Liver (tissue), 3 donors: ENCODE measurements at regions not wholly inside any gene's neighbourhood (a gene's known extent, or its start where the extent isn't known, plus 50 kb on each side); places are given as distances from the start of the nearest gene placed in this dataset.
"Not testable (repeated sequence)": the region's sequence is repeated elsewhere in the genome, so short reads cannot be mapped to it uniquely, and the experiment has no call there.

Experiments used
- FOXA1 ChIP-seq: IDR thresholded peaks from 2 replicates; pipeline ENCODE4 v1.6.1; 2016; ENCODE audit warnings: antibody characterized with exemption
- GABPA ChIP-seq, 2 donors: IDR thresholded peaks in 1 of 2; conservative IDR thresholded peaks in 1 of 2; 2 replicates each; pipeline ENCODE4 v1.6.1; 2016; ENCODE audit warnings: antibody characterized with exemption in 2 of 2, mild to moderate bottlenecking in 1 of 2, moderate library complexity in 1 of 2
- JUND ChIP-seq, 2 donors: IDR thresholded peaks; 2 replicates each; pipeline ENCODE4 v1.6.1; 2016; ENCODE audit warnings: antibody characterized with exemption in 2 of 2
- TF ChIP-seq, protein P1 (sequence below): fragments of 150-350 bp; IDR thresholded peaks from 2 replicates; pipeline ENCODE4 v1.5.1; 2017; ENCODE audit warnings: improper control_type of control experiment, low read depth, low read length; ENCODE audit not compliant: missing input control
- TF ChIP-seq, protein P2 (sequence below): IDR thresholded peaks from 2 replicates; pipeline ENCODE4 v1.6.1; 2016; ENCODE audit warnings: antibody characterized with exemption, mild to moderate bottlenecking
- TF ChIP-seq, protein P3 (sequence below): IDR thresholded peaks from 2 replicates; pipeline ENCODE4 v1.6.1; 2016; ENCODE audit warnings: antibody characterized with exemption
- donor health status: healthy.
- donor health status: healthy.

DNA sequence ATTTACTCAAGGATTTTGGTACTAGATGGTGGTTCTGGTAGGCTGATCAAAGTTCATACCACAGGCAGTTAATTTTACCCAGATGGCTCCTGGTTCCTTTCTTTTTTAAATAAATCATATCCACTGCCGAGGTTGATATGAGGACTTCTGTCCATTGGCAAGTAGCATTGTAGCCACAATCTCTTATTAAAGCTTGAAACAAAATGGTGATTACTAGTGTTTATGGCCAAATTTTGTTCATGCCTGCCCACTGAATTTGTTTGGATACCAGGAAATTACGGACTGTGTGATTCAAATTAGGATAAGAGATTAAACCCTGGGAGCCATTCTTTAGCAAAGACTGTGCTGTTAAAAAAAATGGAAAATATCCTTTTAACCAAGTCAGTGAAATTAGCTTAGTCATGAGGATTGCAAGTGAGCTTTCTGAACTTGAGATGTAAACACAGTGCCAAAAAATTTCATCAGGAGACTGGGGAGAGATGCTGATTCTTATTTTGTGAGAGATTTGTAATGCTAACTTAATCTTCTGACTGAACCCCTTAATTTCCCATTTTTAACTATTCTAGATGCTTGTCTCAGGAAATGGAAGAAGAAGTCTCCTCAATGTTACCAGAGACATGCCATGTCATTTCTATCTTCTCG, 893.5 kb upstream of the ADAMTS5 start:
- TF ChIP-seq, protein P1, sequence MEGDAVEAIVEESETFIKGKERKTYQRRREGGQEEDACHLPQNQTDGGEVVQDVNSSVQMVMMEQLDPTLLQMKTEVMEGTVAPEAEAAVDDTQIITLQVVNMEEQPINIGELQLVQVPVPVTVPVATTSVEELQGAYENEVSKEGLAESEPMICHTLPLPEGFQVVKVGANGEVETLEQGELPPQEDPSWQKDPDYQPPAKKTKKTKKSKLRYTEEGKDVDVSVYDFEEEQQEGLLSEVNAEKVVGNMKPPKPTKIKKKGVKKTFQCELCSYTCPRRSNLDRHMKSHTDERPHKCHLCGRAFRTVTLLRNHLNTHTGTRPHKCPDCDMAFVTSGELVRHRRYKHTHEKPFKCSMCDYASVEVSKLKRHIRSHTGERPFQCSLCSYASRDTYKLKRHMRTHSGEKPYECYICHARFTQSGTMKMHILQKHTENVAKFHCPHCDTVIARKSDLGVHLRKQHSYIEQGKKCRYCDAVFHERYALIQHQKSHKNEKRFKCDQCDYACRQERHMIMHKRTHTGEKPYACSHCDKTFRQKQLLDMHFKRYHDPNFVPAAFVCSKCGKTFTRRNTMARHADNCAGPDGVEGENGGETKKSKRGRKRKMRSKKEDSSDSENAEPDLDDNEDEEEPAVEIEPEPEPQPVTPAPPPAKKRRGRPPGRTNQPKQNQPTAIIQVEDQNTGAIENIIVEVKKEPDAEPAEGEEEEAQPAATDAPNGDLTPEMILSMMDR: not testable (repeated sequence)
- not testable (repeated sequence) for TF ChIP-seq FOXA1; JUND (IDR thresholded peaks at IDR 0.05); GABPA (IDR thresholded peaks at IDR 0.05 in 1 of 2, conservative IDR thresholded peaks at IDR 0.05 in 1 of 2)
- TF ChIP-seq, protein P2, sequence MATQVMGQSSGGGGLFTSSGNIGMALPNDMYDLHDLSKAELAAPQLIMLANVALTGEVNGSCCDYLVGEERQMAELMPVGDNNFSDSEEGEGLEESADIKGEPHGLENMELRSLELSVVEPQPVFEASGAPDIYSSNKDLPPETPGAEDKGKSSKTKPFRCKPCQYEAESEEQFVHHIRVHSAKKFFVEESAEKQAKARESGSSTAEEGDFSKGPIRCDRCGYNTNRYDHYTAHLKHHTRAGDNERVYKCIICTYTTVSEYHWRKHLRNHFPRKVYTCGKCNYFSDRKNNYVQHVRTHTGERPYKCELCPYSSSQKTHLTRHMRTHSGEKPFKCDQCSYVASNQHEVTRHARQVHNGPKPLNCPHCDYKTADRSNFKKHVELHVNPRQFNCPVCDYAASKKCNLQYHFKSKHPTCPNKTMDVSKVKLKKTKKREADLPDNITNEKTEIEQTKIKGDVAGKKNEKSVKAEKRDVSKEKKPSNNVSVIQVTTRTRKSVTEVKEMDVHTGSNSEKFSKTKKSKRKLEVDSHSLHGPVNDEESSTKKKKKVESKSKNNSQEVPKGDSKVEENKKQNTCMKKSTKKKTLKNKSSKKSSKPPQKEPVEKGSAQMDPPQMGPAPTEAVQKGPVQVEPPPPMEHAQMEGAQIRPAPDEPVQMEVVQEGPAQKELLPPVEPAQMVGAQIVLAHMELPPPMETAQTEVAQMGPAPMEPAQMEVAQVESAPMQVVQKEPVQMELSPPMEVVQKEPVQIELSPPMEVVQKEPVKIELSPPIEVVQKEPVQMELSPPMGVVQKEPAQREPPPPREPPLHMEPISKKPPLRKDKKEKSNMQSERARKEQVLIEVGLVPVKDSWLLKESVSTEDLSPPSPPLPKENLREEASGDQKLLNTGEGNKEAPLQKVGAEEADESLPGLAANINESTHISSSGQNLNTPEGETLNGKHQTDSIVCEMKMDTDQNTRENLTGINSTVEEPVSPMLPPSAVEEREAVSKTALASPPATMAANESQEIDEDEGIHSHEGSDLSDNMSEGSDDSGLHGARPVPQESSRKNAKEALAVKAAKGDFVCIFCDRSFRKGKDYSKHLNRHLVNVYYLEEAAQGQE: not testable (repeated sequence)
- TF ChIP-seq, protein P3, sequence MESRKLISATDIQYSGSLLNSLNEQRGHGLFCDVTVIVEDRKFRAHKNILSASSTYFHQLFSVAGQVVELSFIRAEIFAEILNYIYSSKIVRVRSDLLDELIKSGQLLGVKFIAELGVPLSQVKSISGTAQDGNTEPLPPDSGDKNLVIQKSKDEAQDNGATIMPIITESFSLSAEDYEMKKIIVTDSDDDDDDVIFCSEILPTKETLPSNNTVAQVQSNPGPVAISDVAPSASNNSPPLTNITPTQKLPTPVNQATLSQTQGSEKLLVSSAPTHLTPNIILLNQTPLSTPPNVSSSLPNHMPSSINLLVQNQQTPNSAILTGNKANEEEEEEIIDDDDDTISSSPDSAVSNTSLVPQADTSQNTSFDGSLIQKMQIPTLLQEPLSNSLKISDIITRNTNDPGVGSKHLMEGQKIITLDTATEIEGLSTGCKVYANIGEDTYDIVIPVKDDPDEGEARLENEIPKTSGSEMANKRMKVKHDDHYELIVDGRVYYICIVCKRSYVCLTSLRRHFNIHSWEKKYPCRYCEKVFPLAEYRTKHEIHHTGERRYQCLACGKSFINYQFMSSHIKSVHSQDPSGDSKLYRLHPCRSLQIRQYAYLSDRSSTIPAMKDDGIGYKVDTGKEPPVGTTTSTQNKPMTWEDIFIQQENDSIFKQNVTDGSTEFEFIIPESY: not testable (repeated sequence)
